C4-2B (cell line): ENCODE measurements at regions not wholly inside any gene's neighbourhood (a gene's known extent, or its start where the extent isn't known, plus 50 kb on each side); places are given as distances from the start of the nearest gene placed in this dataset.
"Not testable (repeated sequence)": the region's sequence is repeated elsewhere in the genome, so short reads cannot be mapped to it uniquely, and the experiment has no call there.

Experiments
- H3K27ac ChIP-seq: fragments of 450-650 bp; 2 replicates; pipeline ENCODE4 v1.5.1; 2017
- ZFX ChIP-seq: fragments of 450-650 bp; IDR thresholded peaks from 2 replicates; pipeline ENCODE4 v1.6.1; 2017
- TF ChIP-seq, protein P1 (sequence below): fragments of 450-650 bp; conservative IDR thresholded peaks from 2 replicates; pipeline ENCODE4 v1.5.1; 2017; ENCODE audit warnings: mild to moderate bottlenecking

- H3K27ac ChIP-seq = no peak overlapping the region
- TF ChIP-seq, protein P1, sequence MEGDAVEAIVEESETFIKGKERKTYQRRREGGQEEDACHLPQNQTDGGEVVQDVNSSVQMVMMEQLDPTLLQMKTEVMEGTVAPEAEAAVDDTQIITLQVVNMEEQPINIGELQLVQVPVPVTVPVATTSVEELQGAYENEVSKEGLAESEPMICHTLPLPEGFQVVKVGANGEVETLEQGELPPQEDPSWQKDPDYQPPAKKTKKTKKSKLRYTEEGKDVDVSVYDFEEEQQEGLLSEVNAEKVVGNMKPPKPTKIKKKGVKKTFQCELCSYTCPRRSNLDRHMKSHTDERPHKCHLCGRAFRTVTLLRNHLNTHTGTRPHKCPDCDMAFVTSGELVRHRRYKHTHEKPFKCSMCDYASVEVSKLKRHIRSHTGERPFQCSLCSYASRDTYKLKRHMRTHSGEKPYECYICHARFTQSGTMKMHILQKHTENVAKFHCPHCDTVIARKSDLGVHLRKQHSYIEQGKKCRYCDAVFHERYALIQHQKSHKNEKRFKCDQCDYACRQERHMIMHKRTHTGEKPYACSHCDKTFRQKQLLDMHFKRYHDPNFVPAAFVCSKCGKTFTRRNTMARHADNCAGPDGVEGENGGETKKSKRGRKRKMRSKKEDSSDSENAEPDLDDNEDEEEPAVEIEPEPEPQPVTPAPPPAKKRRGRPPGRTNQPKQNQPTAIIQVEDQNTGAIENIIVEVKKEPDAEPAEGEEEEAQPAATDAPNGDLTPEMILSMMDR = no peak
- TF ChIP-seq ZFX = no peak
These were observed 111.6 kb downstream of the NOC3L start for GRCh38 chr10:94251098-94251497.

GRCh38 chr10:94251568-94251967, 111.2 kb downstream of the NOC3L start:
- H3K27ac ChIP-seq = no peak overlapping the region
- TF ChIP-seq, protein P1 = no peak
- TF ChIP-seq ZFX = no peak

GRCh38 chr10:94257407-94257806, 105.3 kb downstream of the NOC3L start:
- H3K27ac ChIP-seq = not testable (repeated sequence)

GRCh38 chr10:94260455-94260854, 102.3 kb downstream of the NOC3L start:
- TF ChIP-seq, protein P1 = no peak
- TF ChIP-seq ZFX = no peak
- no peak overlapping the region for H3K27ac ChIP-seq

DNA sequence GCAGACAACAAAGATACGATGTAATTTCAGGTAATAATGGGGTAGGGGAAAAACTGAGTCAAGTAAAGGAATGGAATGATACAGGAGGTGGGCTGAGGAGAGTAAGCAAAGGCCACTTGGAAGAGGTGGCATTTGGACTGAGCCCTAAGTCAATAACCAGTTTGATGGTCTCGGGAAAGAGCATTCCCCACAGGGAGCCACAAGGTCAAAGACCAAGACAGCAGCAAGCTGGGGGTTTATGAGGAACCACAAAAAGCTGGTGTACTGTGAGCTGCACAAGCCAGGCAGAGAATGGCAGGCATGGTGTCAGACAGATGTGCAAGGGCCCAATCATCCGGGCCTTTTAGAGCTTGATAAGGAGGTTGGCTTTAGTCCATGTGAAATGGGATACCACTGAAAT, 98.7 kb downstream of the NOC3L start:
- no peak for TF ChIP-seq ZFX
- TF ChIP-seq, protein P1 = no peak
- no peak overlapping the region for H3K27ac ChIP-seq

DNA sequence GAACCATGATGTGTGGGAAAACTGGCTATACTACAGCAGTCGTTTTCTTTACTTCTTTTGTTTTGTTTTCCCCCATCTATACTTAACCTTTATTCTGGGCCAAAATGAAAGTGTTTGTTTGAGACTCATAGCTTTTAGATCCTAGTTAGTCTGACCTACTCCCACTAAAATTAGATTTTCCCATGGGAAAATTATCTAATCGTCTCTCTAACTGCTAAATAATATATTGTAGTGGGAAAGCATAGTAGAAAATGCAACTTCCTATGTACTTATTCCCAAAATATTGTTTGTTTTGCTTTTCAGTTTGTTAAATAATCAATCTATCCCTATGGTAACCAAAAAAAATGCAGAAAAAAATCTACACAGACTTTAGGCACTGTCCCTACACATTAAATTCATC, 96.6 kb downstream of the NOC3L start:
- TF ChIP-seq, protein P1 = no peak
- no peak for TF ChIP-seq ZFX

DNA sequence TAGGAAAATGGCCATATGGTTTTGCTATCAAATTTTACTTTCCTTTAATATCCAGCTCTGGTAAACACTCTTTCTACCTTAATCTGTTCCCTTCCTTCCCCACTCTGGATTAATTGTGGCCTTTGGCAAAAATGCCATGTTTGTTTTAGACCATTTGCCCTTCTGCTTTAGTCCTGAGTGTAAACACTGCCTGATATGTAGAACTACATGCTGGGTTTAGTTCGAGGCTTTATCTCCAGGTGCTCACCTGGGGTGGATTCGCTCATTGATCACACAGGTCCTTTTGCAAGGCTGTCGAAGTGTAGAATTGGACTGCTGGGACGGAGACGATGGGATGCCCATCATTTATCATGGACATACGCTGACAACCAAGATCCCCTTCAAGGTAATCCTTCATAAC, 94.1 kb downstream of the NOC3L start:
- no peak overlapping the region for H3K27ac ChIP-seq
- no peak for TF ChIP-seq ZFX
- TF ChIP-seq, protein P1 = no peak

More for the DNA sequence above, 96.6 kb downstream of the NOC3L start:
- H3K27ac ChIP-seq = no peak overlapping the region

DNA sequence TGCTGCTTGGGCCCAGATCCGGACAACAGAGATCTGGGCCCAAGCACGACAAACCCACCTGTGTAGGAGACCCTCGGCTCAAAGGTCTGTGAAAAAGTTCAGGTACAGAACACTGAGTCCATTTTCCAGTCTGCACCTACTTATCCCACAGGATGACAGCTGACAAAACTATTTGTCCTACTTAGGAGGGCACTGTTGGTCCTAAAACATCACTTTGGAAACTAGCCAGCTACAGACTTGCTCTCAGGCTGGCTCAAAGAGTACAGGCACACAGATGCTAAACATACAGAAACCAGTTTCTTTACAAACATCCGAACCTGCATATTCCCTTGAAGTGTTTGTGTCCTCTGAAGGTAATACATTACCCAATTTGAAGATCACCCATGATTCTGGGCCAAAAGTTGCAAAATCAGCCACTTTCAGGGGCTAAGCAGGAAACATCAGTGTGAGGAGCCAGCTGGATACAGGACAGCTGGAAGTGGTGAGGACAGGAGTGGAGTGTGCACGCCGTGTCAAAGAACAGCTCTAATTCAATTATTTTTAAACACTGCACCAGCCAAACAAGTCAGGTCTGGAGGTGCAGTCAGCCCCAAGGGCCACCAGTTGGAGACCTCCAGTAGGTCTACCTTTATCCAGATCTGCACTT, 88.5 kb downstream of the NOC3L start:
- no peak overlapping the region for H3K27ac ChIP-seq
- TF ChIP-seq ZFX = no peak
- TF ChIP-seq, protein P1 = no peak
